GM10266 (cell line): ENCODE measurements at regions not wholly inside any gene's neighbourhood (a gene's known extent, or its start where the extent isn't known, plus 50 kb on each side); places are given as distances from the start of the nearest gene placed in this dataset.

Source experiments
- DNase-seq: peaks from one replicate; pipeline ENCODE4 v3.0.0; 2012; ENCODE audit errors: extremely low spot score
- TF ChIP-seq, protein P1 (sequence below): IDR thresholded peaks from 2 replicates; pipeline ENCODE4 v1.5.1; 2012; ENCODE audit warnings: mild to moderate bottlenecking, low read depth; ENCODE audit not compliant: control insufficient read depth, insufficient read depth; ENCODE audit errors: missing control alignments

DNA sequence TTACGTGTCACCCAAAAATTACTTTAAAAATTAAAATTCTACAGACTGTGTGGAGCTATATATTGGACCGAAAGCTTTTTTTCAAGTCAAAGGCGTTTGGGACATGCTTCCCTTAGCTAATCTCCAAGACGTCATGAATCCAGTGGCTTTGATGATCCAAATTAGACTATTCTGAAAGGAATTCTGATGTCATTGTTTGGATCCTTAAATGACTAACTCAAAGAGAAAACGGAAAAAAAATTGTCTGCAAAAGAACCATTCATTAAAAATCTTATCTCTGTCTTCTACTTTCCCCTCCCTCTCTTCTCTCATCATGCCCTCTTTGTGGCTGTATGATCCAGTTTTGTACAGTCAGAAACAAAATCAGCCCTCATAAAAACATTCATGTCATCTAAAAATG, 161.8 kb downstream of the ETV1 start:
- TF ChIP-seq, protein P1, sequence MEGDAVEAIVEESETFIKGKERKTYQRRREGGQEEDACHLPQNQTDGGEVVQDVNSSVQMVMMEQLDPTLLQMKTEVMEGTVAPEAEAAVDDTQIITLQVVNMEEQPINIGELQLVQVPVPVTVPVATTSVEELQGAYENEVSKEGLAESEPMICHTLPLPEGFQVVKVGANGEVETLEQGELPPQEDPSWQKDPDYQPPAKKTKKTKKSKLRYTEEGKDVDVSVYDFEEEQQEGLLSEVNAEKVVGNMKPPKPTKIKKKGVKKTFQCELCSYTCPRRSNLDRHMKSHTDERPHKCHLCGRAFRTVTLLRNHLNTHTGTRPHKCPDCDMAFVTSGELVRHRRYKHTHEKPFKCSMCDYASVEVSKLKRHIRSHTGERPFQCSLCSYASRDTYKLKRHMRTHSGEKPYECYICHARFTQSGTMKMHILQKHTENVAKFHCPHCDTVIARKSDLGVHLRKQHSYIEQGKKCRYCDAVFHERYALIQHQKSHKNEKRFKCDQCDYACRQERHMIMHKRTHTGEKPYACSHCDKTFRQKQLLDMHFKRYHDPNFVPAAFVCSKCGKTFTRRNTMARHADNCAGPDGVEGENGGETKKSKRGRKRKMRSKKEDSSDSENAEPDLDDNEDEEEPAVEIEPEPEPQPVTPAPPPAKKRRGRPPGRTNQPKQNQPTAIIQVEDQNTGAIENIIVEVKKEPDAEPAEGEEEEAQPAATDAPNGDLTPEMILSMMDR: no peak
- DNase-seq: no peak

DNA sequence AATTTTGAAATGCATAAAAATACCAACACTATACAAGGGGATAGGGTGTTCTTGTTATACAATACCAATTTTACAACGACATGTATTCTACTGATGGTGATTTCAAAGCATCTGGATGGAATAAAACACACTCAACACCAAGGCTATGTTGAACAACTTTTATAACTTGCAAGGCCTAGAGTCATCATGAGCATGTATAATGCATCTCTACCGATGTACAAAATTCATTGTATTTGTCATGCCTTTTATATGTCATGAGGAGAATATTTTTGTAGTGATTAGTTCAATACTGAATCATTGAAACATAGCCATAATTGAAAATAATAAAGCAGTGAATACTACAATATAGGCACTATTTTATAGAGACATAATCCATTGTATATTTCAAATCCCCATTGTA, 160.2 kb downstream of the ETV1 start:
- DNase-seq: no peak
- TF ChIP-seq, protein P1: no peak

GRCh38 chr7:13829914-13830900, 159.3 kb downstream of the ETV1 start:
- DNase-seq: no peak
- TF ChIP-seq, protein P1: no peak

DNA sequence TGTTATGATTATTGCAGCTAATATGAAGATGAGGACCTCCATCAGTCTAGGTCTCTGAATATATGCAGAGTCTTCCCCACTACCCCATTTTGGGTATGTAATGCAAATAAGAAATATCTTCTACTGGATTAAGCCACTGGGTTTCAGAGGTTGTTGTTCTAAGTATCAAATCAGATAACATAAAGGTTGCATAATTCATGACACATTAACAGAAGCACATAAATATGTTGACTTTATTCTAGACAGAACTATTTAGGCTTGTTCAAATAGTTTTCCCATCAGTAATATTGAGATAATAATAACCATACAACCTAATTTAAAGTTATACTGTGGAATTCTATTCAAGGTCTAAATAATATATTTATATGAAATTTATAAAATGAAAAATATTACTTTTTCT, 157.1 kb downstream of the ETV1 start:
- TF ChIP-seq, protein P1: no peak
- DNase-seq: no peak

GRCh38 chr7:13834328-13834761, 155.1 kb downstream of the ETV1 start:
- TF ChIP-seq, protein P1: no peak
- DNase-seq: no peak

DNA sequence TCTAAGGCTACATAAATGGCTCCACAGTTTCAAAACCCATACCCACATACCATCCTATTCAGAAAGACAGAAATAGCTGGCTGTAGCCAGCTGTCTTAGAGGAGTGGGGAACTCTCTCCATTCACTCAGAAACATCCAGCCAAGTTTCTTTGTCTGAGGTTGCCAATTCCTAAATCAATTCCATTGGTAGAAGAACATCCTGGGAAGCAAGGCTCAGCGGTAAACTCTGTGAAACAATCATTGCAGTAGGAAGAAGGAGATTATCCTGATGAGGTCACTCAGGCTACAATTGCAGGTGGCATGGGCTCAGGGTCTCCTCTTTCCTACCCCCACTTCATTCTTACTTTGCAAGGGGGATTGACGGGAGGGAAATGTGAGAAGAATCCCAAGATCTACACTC, 154.0 kb downstream of the ETV1 start:
- no peak for DNase-seq
- TF ChIP-seq, protein P1: no peak

GRCh38 chr7:13839063-13839462, 150.4 kb downstream of the ETV1 start:
- TF ChIP-seq, protein P1: no peak
- DNase-seq: no peak
